ENCODE measurements at regions not wholly inside any gene's neighbourhood (a gene's known extent, or its start where the extent isn't known, plus 50 kb on each side); places are given as distances from the start of the nearest gene placed in this dataset.
"Not testable (repeated sequence)": the region's sequence is repeated elsewhere in the genome, so short reads cannot be mapped to it uniquely, and the experiment has no call there.

DNA sequence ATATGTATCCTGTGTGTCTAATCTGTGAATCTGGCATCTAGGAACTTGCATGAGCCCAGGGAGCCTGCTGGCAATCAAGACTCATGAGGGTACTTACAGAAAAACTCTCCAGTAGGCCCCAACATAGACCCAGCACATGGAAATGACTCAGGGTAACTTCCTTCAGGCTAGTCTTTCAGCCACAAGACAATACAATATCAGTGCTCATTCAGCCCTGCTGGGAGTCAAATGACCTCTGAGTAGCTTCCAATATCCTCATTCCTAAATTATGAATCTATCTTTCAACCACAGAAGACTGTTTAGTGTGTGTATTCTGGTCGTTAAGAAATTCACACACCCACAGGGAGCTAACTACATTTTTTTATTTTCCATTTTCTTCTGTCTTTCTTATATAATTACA lies 1273.0 kb downstream of the EFNA5 start:
- no peak for ATAC-seq
- POLR2A ChIA-PET = no interaction called here

DNA sequence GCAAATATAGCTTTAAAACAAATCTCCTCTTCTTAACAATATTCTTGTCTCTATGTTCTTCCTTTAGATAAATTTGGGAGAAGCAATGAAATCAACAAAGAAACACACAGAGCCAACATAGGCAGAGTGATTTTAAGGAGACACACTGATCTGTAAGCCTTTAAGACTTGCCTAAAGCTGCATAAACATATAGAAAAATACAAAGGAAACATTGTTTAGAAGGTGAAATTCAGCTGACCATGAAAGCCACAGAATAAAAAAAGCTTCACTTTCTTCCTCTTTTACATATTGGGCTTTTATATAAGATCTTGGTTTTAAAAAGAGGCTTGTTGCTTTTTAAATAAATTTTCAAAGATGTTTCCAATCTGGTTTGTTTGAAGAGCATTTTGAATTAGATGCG lies 1277.5 kb downstream of the EFNA5 start:
- H3K9me3 Mint-ChIP-seq = peaks cover 0 to 12% (median 0%) of the 10 kb centered on the region in 9 donors
- H3K27me3 Mint-ChIP-seq = no peaks in the 10 kb centered on the region
- H3K36me3 Mint-ChIP-seq = no peaks in the 10 kb centered on the region
- no peaks in the 10 kb centered on the region for H3K4me1 Mint-ChIP-seq
- POLR2A ChIA-PET = no interaction called here
- ATAC-seq (no peak), DNase-seq (no peak)
- H3K4me3 Mint-ChIP-seq = no peak overlapping the region
- no peak overlapping the region for H3K27ac Mint-ChIP-seq

More for the DNA sequence above, 1273.0 kb downstream of the EFNA5 start:
- no peak for DNase-seq
- Mint-ChIP-seq H3K27me3 (no peaks in the 10 kb centered on the region), H3K36me3 (no peaks in the 10 kb centered on the region), H3K27ac (no peak overlapping the region), H3K9me3 (peaks cover 0 to 12% (median 3%) of the 10 kb centered on the region in 9 donors), H3K4me3 (no peak overlapping the region), H3K4me1 (no peaks in the 10 kb centered on the region)

DNA sequence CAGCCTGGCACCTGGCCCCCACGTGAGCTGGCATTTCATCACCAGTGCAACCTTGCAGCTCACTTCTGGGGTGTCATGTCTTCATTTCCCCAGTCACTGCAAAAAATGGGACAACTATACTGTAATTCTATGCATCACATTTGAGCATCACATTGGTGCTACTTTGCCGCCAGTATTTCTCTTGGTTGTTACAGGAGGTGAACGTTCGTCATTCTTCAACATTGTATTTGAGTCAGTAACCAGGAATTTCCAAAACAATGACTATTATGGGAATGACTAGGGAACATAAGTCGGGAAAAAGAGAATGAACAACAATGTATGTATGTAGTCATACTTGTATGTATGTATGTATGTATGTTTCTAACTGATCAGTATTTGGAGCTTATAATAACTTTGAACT lies 1278.0 kb downstream of the EFNA5 start:
- H3K36me3 Mint-ChIP-seq = no peaks in the 10 kb centered on the region
- H3K4me1 Mint-ChIP-seq = no peaks in the 10 kb centered on the region
- no peak for DNase-seq
- POLR2A ChIA-PET = no interaction called here
- no peak overlapping the region for H3K27ac Mint-ChIP-seq
- H3K9me3 Mint-ChIP-seq = peaks cover 0 to 12% (median 0%) of the 10 kb centered on the region in 9 donors
- no peaks in the 10 kb centered on the region for H3K27me3 Mint-ChIP-seq
- no peak for ATAC-seq
- no peak overlapping the region for H3K4me3 Mint-ChIP-seq

DNA sequence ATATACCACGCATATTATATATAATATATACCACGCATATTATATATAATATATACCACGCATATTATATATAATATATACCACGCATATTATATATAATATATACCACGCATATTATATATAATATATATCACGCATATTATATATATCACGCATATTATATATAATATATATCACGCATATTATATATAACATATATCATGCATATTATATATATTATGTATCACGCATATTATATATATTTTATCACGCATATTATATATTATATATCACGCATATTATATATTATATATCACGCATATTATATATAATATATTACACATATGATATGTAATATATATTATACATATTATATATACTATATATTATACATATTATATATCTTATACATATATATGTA lies 1283.0 kb downstream of the EFNA5 start:
- DNase-seq, H3K4me1 Mint-ChIP-seq, POLR2A ChIA-PET, H3K36me3 Mint-ChIP-seq, H3K4me3 Mint-ChIP-seq, H3K27me3 Mint-ChIP-seq, H3K27ac Mint-ChIP-seq, ATAC-seq, H3K9me3 Mint-ChIP-seq: not testable (repeated sequence)

DNA sequence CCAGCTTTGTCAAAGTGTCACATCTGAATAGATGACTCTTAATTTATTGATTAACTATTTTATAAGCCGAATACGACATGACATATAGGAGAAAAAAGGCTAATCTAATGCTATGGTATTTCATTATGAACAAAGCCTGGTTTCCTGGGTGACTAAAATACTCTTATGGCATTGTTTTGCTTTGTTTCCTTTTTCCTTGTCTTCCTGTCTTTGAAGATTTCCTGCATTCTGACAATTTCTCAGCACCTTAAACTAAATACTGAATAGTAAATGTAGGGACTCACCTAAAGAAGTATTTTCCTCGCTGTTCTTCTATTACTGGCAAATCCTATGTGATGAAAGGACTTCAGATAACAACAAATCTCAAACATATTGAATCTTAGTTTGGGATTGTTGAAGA lies 1284.5 kb downstream of the EFNA5 start:
- no peaks in the 10 kb centered on the region for H3K36me3 Mint-ChIP-seq
- ATAC-seq (no peak), DNase-seq (no peak)
- H3K4me3 Mint-ChIP-seq = no peak overlapping the region
- no peak overlapping the region for H3K27ac Mint-ChIP-seq
- peaks cover 0 to 4% (median 0%) of the 10 kb centered on the region in 9 donors for H3K9me3 Mint-ChIP-seq
- H3K4me1 Mint-ChIP-seq = no peaks in the 10 kb centered on the region
- H3K27me3 Mint-ChIP-seq = no peaks in the 10 kb centered on the region
- POLR2A ChIA-PET = no interaction called here

DNA sequence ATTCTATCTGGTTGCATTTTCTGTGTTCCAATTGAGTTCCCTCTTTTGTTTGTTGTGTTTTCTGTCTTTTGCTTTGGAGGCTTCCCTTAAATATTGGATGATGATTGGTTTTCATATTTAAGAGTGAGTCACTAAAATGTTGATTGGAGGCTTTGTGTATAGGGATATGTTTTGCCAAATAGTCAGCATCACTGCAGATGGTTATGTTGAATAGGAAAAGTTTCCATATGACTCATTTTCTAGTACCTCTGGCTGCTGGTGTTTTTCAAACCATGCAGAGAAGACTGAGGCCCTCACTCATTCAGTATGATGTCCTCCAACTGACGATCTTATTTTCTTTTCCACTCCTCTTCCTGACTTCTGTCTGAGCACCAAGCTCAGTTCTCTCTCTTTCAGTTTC lies 1290.0 kb downstream of the EFNA5 start:
- no peaks in the 10 kb centered on the region for H3K4me1 Mint-ChIP-seq
- no peak for ATAC-seq
- no peak overlapping the region for H3K27ac Mint-ChIP-seq
- no peaks in the 10 kb centered on the region for H3K36me3 Mint-ChIP-seq
- POLR2A ChIA-PET = no interaction called here
- no peak overlapping the region for H3K4me3 Mint-ChIP-seq
- H3K9me3 Mint-ChIP-seq = peaks cover 0 to 11% (median 0%) of the 10 kb centered on the region in 9 donors
- no peaks in the 10 kb centered on the region for H3K27me3 Mint-ChIP-seq
- no peak for DNase-seq

DNA sequence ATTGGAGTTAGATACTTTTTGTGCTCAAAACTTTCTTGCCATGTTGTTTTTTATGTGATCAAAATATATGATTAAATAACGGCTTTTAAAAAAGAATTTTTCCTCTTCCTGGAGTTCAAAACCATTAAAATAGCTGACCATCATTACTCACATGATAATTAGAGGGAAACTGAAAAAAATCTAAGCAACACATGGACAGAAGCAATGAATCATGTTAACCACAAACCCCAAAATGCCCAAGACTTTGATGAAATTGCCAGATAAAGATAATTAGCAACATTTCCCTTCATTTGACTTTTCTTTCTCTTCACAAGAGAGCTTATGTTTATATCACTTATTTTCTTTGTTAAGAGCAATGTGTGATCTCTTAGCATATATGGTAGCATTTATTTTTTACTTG lies 1294.2 kb downstream of the EFNA5 start:
- Mint-ChIP-seq H3K4me3 (no peak overlapping the region), H3K4me1 (no peaks in the 10 kb centered on the region), H3K36me3 (no peaks in the 10 kb centered on the region), H3K27ac (no peak overlapping the region), H3K9me3 (peaks cover 0 to 11% (median 0%) of the 10 kb centered on the region in 9 donors), H3K27me3 (no peaks in the 10 kb centered on the region)
- no peak for DNase-seq
- no peak for ATAC-seq
- POLR2A ChIA-PET = no interaction called here

DNA sequence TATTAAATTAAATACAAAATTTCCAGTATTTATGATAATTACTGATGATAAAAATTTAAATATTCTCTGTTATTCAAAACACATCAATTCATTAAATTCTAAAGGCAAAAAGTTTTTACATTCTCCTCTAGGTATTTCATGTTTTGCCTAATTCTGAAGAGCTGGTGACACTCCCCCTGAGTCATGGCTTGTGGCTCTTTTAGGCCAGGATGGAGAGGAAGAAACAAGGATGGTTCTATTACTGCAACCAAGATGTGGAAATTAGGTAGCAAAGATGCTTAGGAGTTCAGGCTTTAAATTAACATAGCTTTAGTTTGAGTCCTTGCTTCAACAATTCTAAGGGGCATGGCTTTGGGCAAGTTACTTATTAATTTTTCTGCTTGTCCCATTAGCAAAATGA lies 1295.8 kb downstream of the EFNA5 start:
- Mint-ChIP-seq H3K36me3 (no peaks in the 10 kb centered on the region), H3K27ac (no peak overlapping the region), H3K9me3 (peaks cover 0 to 14% (median 6%) of the 10 kb centered on the region in 9 donors), H3K4me1 (no peaks in the 10 kb centered on the region), H3K27me3 (no peaks in the 10 kb centered on the region), H3K4me3 (no peak overlapping the region)
- ATAC-seq (no peak), DNase-seq (no peak)
- POLR2A ChIA-PET = no interaction called here

DNA sequence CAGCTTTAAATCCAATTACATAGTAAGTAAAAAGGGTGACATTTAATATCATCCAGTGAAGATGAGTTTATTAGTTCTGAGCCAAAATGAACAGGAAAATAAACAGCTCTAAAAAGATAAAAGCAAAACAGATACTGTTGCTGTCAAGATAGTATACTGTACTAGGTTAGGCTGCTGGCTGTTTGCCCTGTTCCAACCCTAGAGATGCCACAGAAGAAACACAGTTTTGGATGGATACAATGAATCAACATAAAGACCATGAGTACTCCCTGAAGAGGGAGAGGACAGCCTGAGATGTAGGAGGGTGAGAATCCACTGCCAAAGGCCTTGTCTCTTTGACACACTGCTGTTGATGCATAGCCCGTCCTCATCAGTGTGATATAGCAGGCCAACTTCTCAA lies 1302.7 kb downstream of the EFNA5 start:
- Mint-ChIP-seq H3K4me1 (no peaks in the 10 kb centered on the region), H3K36me3 (no peaks in the 10 kb centered on the region), H3K4me3 (no peak overlapping the region), H3K27ac (no peak overlapping the region), H3K9me3 (peaks cover 0 to 34% (median 14%) of the 10 kb centered on the region in 9 donors), H3K27me3 (no peaks in the 10 kb centered on the region)
- no peak for ATAC-seq
- DNase-seq = no peak
- POLR2A ChIA-PET = no interaction called here

DNA sequence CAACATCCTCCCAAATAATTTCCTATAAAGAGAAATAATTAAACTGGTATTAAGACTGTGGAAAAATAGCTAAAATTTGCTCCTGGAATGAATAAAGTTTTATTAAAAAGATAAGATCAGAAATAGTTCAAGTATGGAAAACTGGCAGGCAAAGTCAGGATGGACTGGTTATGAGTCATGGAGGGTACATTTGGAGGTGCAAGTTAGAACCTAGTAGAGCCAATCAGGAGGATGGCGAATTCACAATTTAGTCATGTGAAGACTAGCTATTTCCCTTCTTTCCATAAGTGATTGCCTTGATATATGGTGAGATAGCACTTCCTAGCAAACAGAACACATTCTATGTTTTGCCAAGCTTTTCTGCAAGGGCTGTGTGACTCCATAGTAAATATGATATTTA lies 1303.5 kb downstream of the EFNA5 start:
- peaks cover 0 to 41% (median 16%) of the 10 kb centered on the region in 9 donors for H3K9me3 Mint-ChIP-seq
- DNase-seq (no peak), ATAC-seq (no peak)
- H3K27ac Mint-ChIP-seq = no peak overlapping the region
- H3K4me3 Mint-ChIP-seq = no peak overlapping the region
- no peaks in the 10 kb centered on the region for H3K4me1 Mint-ChIP-seq
- no peaks in the 10 kb centered on the region for H3K27me3 Mint-ChIP-seq
- no peaks in the 10 kb centered on the region for H3K36me3 Mint-ChIP-seq
- POLR2A ChIA-PET = no interaction called here

DNA sequence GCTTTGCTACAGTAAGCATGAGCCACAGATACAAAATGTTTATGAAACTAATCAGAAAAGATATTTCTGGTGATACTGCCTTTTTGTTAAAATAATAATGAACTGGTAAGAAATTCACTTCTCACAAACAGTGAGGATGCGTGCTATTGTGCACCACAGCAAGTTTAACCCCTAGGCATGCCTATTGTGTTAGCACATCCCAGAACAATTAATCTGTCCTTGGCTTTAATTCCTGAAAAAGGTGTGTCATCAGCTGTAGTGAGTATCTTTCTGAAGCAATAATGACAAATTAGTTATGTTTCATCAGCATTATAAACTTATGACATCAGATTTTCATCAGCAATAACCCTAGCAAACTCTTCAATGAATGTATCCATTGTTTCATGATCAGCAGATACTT lies 1307.2 kb downstream of the EFNA5 start:
- DNase-seq = no peak
- POLR2A ChIA-PET = no interaction called here
- no peak for ATAC-seq
- Mint-ChIP-seq H3K27ac (no peak overlapping the region), H3K9me3 (peaks cover 0 to 31% (median 9%) of the 10 kb centered on the region in 9 donors), H3K27me3 (no peaks in the 10 kb centered on the region), H3K4me1 (no peaks in the 10 kb centered on the region), H3K36me3 (no peaks in the 10 kb centered on the region), H3K4me3 (no peak overlapping the region)

DNA sequence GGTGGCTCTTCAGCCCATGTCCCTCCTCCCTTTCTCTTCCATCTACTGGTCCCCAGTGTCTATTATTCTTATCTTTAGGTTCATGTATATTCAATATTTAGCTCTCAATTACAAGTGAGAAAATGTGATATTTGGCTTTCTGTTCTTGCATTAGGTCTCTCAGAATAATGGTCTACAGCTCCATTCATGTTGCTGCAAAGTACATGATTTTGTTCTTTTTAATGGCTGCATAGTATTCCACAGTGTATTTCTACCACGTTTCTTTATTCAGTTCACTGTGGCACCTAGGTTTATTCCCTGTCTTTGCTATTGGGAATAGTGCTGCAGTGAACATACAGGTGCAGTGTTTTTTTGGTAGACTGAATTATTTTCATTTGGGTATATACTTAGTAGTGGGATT lies 1308.8 kb downstream of the EFNA5 start:
- peaks cover 0 to 31% (median 9%) of the 10 kb centered on the region in 9 donors for H3K9me3 Mint-ChIP-seq
- DNase-seq = no peak
- ATAC-seq = no peak
- no peak overlapping the region for H3K4me3 Mint-ChIP-seq
- no peaks in the 10 kb centered on the region for H3K27me3 Mint-ChIP-seq
- H3K4me1 Mint-ChIP-seq = no peaks in the 10 kb centered on the region
- H3K36me3 Mint-ChIP-seq = no peaks in the 10 kb centered on the region
- POLR2A ChIA-PET = no interaction called here
- H3K27ac Mint-ChIP-seq = no peak overlapping the region

DNA sequence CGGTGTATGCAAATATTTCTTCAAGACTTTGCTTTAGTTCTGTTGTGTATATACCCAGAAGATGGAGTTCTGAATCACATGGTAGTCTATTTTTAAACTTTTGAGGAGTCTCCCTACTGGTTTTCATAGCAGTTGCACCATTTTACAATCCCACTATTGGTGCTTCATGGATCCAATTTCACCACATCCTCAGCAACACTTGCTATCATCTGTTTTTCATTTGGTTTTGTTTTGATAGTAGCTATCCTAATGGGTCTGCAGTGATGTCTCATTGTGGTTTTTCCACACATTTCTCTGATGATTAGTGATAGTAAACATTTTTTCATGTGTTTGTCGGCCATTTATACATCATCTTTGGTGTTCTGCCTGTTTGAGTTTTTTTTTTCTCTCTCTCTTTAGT lies 1339.3 kb downstream of the EFNA5 start:
- peaks cover 0 to 4% (median 0%) of the 10 kb centered on the region in 3 donors for H3K36me3 Mint-ChIP-seq
- no peak for DNase-seq
- H3K27me3 Mint-ChIP-seq = no peaks in the 10 kb centered on the region
- POLR2A ChIA-PET = no interaction called here
- H3K4me3 Mint-ChIP-seq = no peak overlapping the region
- ATAC-seq = no peak
- H3K27ac Mint-ChIP-seq = no peak overlapping the region
- no peaks in the 10 kb centered on the region for H3K4me1 Mint-ChIP-seq
- H3K9me3 Mint-ChIP-seq = peaks cover 0 to 24% (median 4%) of the 10 kb centered on the region in 9 donors

DNA sequence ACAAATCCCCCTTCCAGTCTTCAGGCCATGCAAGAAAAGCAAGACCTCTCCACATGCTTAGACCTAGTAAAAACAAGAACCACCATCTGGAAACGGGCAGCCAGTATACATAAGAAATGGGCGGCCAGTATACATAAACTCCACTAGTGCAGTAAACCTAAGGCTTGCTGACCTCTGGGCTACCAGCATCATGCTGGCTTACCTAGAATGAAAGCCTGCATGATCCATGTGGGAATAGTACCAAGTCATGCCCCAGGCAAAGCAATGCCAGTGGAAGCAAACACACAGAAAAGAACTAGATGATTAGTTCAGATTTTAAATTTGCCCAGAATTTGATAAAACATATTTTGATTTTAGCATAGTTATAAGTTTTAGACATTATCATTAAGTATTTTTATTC lies 1346.4 kb downstream of the EFNA5 start:
- Mint-ChIP-seq H3K4me3 (no peak overlapping the region), H3K4me1 (no peaks in the 10 kb centered on the region), H3K36me3 (peaks cover 0 to 4% (median 0%) of the 10 kb centered on the region in 3 donors), H3K27me3 (no peaks in the 10 kb centered on the region), H3K27ac (no peak overlapping the region), H3K9me3 (peaks cover 0 to 17% (median 5%) of the 10 kb centered on the region in 9 donors)
- ATAC-seq (no peak), DNase-seq (no peak)
- POLR2A ChIA-PET = no interaction called here

DNA sequence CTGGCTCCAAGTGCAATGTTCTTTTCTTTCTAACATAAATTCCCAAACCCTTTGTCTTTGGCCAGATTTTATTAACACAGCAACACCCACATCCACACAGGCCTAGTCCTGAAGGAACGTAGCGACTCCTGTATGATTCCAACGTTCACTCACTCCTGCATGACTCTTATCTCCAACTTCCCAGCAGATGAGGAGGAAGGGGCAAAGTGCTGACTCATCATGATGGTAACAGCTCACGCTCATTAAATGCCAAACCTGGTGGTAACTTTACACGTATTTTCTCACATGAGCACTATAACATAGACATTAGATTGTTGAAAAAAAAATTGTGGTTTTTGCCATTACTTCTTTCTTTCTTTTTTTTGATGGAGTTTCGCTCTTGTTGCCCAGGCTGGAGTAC lies 1349.5 kb downstream of the EFNA5 start:
- DNase-seq = no peak
- H3K27me3 Mint-ChIP-seq = no peaks in the 10 kb centered on the region
- ATAC-seq = no peak
- peaks cover 0 to 17% (median 4%) of the 10 kb centered on the region in 9 donors for H3K9me3 Mint-ChIP-seq
- H3K36me3 Mint-ChIP-seq = no peaks in the 10 kb centered on the region
- no peak overlapping the region for H3K4me3 Mint-ChIP-seq
- no peaks in the 10 kb centered on the region for H3K4me1 Mint-ChIP-seq
- POLR2A ChIA-PET = no interaction called here
- H3K27ac Mint-ChIP-seq = no peak overlapping the region

Measured in naive thymus-derived CD8-positive, alpha-beta T cell (primary cell).